Activated CD8-positive, alpha-beta memory T cell treated with anti-CD3 and anti-CD28 coated beads, Interleukin-2, amount 50 U/mL, for 48 hours (primary cell): ENCODE measurements at regions not wholly inside any gene's neighbourhood (a gene's known extent, or its start where the extent isn't known, plus 50 kb on each side); places are given as distances from the start of the nearest gene placed in this dataset.

Experiments
- DNase-seq: peaks from one replicate; pipeline ENCODE4 v3.0.0-alpha.2; 2020

DNA sequence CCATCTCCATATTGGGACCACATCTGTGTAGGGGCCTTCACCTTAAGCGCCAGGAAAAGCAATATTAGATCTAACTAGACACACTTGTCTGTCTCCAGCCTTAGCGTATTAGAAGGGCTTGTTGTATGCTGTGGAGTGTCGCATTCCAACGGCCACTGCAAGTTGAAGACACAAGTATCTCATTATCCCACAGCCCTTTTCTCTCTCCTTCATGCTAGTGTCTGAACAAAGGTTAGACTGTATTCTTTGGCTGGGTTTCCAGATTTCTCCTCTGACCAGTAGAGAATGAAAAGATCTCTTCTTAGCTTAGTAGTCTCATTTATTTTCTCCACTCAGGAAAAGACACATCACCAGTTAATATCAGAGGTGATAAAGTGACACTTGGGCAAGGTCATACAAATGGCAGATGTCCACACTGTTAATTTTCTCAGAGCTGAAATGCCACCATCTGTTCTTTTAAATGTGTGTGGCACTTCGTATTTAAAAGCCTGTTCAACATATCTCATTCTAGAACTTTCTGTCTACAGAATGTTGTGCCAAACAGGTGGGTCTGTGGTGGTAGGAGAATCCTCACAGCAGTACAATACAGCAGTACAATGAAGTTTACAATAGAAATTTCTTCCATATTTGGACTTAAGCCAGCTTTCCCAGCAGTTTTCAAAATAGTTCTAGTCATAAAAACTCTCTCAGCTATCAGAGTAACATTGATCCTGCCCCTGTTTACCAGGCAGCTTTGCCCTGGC, 94.0 kb upstream of the ITGA6 start:
- no peak for DNase-seq

- no peak for DNase-seq
Observed at GRCh38 chr2:172333978-172334330, 93.4 kb upstream of the ITGA6 start.

- DNase-seq: no peak
Observed at GRCh38 chr2:172334988-172335387, 92.4 kb upstream of the ITGA6 start.

- no peak for DNase-seq
Observed at GRCh38 chr2:172335736-172336135, 91.7 kb upstream of the ITGA6 start.

- DNase-seq: no peak
Observed at GRCh38 chr2:172336681-172337080, 90.7 kb upstream of the ITGA6 start.

GRCh38 chr2:172339371-172340010, 87.9 kb upstream of the ITGA6 start:
- DNase-seq: no peak

DNA sequence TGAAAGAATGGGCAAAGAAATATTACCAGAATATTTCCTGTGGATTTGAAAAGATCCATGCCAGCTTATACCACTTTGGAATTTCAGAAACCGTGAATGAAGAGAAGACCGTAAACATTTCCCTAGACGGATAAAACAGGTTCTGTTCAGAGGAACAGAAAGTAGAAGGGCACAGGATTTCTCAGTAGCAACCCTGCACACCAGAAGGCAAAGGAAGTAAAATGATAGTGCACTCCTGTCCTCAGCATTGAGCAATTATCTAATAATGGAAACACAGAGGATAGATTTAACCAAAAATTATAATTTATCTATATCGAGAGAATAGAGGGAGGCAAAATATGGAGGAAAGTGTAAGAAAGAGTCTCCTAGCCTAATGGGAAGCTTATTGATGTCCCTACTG, 87.0 kb upstream of the ITGA6 start:
- no peak for DNase-seq

DNA sequence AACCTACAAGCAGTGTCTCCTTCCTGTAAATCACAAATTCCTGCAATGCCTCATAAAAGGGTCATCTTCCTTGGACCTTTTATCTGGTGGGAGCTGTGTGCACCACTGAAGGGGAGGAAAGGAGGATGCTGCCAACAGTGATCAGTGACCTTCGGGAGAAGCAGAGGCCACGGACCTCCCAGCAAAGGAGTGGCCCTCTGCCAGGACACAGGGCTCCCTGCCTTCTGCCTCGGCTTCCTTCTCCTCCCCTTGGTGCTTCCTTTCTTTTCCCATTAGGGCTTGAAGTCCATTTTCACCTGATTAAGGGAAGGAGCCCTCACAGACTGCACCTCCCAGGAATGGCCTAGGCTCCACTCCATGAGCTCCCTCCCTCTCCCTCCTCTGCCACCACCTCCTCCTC, 85.3 kb upstream of the ITGA6 start:
- no peak for DNase-seq

- DNase-seq: no peak
Observed at GRCh38 chr2:172342611-172343010, 84.8 kb upstream of the ITGA6 start.

DNA sequence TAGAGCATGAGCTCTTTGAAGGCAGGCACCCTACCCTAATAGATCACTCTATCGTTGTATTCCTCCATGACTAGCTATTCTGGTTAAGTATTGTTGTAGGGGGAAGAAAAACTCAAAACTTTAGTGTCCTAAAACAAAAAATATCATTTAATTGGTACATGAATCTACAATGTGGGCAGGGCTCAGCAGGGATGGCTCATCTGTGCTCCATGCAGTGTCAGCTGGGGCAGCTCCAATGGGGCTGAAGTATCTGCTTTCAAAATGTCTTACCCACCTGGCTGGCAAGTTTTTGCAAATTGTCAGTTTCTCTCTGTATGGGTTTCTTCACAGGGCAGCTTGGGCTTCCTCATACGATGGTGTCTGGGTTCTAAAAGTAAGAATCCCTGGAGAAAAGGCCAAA, 83.2 kb upstream of the ITGA6 start:
- no peak for DNase-seq

- DNase-seq: no peak
Observed at GRCh38 chr2:172345956-172346555, 81.3 kb upstream of the ITGA6 start.

GRCh38 chr2:172348555-172349288, 78.7 kb upstream of the ITGA6 start:
- no peak for DNase-seq

DNA sequence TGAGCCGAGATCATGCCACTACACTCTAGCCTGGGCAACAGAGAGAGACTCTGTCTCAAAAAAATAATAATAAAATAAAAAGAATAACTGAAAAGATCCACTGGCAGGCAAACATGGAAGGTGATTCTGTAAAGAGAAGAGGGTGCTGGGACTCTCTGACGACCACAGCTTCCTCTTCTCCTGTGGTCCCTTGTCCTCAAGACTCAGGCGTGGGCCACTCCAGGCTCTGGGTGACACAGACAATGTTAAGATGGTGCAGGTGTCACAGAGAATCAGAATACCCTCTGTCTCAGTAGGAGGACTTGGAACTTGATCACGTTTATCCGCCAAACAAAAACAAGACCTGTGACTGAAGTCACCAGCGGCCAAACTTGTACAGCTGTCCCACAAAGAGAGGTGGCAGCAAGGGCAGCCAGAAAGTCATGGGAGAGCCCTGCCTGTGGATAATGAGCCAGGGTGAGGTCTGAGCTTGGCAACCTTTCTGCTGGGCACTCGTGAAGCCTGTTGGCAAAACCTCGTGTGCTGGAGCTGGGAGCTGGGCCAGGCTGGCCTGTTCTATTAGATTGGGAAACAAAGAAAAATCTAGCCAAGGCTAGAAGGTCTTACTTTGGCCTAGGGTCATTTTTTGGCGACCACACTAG, 76.4 kb upstream of the ITGA6 start:
- DNase-seq: no peak

DNA sequence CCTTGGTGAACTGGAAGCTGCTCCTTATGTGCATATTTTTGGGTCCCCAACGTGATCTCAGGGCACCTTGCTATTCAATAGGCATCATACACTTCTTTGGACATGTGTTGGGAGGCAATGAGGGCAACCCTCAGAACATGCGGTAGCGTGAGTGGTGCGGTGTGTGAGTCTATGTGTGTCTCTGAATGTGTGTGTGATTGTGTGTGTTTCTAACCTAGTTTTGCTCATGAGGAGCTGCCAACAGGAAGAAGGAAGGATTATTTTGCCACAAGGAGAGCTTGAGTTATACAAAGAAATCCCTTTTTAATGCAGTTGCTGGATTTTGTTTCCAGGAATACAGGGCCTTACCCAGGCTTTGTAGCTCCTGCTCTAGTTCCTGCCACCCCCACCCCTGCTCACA, 75.8 kb upstream of the ITGA6 start:
- no peak for DNase-seq

DNA sequence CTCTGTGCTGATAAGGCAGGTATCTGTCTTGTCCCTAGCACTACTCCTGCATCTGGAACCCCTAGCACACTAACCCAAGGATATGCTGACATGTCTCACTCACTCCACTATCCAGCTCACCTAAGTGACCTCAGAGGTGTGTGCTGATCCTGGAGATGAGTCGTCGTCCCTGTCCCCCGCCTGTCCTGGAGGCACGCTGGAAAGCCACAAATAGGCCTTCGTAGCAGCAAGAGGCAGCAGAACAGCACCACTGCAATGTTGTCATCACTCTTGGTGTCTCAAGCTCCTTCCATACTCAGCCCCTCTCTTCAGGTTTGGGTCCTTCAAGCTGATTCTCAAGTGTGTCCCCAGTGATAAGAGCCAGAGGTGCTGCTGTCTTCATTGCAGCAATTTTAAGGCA, 73.0 kb upstream of the ITGA6 start:
- DNase-seq: no peak

- DNase-seq: no peak
Observed at GRCh38 chr2:172357442-172357841, 69.9 kb upstream of the ITGA6 start.

DNA sequence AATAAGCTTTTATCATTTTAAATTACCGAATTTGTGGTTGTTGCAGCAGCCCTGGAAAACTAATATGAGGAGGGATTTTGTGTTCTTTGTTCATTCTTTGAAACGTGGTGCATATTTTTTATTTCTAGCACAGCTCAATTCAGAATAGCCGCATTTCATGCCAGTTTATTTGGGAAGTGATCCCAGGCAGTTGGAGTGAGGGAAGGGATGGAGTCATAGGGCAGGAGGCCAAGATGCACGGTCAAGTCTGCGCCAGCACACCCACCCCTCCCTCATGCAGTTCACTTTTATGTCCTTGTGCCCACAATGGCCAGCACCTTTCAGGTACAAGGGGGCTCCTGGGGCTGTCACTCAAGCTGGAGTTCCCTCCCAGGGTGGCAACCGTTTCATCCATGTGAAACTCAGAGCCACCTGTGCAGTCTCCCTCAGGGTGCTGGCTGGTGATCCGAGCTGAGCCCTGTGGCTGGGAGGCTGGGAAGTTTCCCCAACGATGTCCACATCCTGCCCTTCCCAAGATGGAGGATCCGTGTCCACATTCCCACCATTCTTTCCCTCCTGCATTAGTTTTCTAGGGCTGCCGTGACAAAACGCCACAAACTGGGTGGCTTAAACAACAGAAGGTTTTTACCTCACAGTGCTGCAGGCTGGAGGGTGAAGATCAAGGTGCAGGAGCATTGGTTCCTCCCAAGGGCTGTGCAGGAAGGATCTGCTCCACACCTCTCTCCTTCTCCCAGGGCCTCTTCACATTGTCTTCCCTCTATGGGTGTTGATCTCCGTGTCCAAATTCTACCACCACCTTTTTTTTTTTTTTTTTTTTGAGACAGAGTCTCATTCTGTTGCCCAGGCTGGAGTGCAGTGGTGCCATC, 68.5 kb upstream of the ITGA6 start:
- no peak for DNase-seq

DNA sequence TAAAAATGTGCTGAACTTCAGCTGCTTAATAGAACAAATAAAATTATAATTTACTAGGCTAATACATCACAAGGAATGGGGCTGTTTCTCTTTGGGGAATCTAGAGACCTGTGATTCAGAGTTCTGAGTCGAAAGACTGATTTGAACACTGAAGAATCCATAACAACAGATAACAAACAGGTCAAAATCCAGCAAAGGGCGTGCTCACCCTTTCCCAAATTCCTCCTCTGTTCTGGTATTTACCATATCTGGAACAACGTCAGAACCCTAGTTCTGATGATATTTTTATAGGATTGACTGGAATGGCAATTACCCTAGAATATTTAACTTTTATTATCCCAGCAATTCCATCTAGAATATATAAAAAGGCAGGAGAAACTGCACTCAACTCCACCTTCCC, 66.0 kb upstream of the ITGA6 start:
- no peak for DNase-seq

GRCh38 chr2:172361840-172362239, 65.5 kb upstream of the ITGA6 start:
- DNase-seq: no peak

DNA sequence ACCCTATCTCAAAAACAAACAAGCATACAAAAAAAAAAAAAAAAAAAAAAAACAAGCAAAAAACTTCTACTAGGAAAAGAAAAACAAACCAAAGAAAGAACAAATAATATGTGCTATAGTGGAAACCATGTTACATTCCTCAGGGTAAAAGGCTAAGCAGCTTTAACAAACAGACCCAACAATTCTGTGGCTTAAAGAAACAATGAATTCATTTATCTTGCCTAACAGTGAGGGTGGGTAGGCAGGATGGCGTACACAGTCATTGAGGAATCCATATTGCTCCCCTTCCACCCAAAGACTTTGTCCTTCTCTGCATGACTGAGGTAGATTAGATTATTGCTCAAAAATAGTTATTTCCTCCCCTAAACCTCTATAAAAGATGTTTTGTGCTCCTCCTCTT, 63.1 kb upstream of the ITGA6 start:
- no peak for DNase-seq

DNA sequence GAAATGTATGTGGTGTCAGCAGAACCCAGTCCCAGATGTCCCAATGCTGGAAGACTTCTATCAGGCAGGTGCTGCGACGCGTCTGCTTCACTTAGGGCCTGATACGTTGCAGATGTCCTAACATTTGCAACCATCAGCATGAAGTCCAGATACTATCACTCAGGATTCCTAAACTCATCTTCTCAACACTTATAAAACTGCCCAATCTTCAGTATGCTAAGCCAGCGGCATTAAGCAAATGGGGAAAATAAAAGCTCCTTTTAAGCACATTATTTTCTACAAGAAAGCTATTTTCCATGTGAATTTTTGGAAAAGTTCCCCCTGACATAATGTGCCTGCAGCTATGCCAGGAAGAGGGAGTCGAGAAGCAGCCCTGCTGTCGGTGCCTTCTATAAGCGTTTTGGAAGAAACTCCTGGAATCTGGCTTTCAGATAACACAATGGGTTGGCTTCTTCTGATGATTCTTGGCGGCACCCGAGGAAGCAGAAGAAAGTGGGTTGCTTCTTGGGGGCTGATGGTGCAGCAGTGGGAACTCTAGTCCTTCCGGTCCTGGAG, 60.7 kb upstream of the ITGA6 start:
- no peak for DNase-seq

GRCh38 chr2:172370821-172371455, 56.4 kb upstream of the ITGA6 start:
- DNase-seq: no peak
